ENCODE measurements at regions not wholly inside any gene's neighbourhood (a gene's known extent, or its start where the extent isn't known, plus 50 kb on each side); places are given as distances from the start of the nearest gene placed in this dataset.

- no peaks in the 10 kb centered on the region for H3K4me1 ChIP-seq (ENCODE audit: control insufficient read depth in 1 of 2, insufficient read depth in 2 of 2, low read length in 2 of 2)
- H3K9me2 ChIP-seq (ENCODE audit: insufficient read depth) = no peaks in the 10 kb centered on the region
- H3K4me3 ChIP-seq (replicated peaks in 1 of 2; ENCODE audit: low read depth in 1 of 2, low read length in 2 of 2) = no peak overlapping the region
- CTCF ChIA-PET = no interaction called here
- H3K27me3 ChIP-seq (ENCODE audit: insufficient read depth, low read length) = no peaks in the 10 kb centered on the region
- ATAC-seq = no peak
- no peak for TF ChIP-seq CEBPB (IDR thresholded peaks at IDR 0.05; ENCODE audit: low read depth)
- TF ChIP-seq ZBTB33 (IDR thresholded peaks at IDR 0.05; ENCODE audit: extremely low read depth, insufficient replicate concordance, low read length) = no peak
- TF ChIP-seq POLR2A (IDR thresholded peaks at IDR 0.05; ENCODE audit: borderline replicate concordance, extremely low read depth, insufficient read depth, insufficient read length) = no peak
- TF ChIP-seq EZH2phosphoT487 (IDR thresholded peaks at IDR 0.05; ENCODE audit: borderline replicate concordance) = no peak
- no peak for TF ChIP-seq EZH2 (IDR thresholded peaks at IDR 0.05)
- TF ChIP-seq SIN3A (IDR thresholded peaks at IDR 0.05; ENCODE audit: low read depth) = no peak
- TF ChIP-seq SP1 (IDR thresholded peaks at IDR 0.05; ENCODE audit: low read depth) = no peak
- POLR2A ChIA-PET = no interaction called here
- RAD21 ChIA-PET (ENCODE audit: low non-redundant PET in 1 of 2, low total read pairs in 2 of 2, uncharacterized antibody in 2 of 2, unreplicated experiment in 2 of 2) = no interaction called here
- H2AFZ ChIP-seq (ENCODE audit: low read depth, low read length, poor library complexity, severe bottlenecking) = no peak overlapping the region
- H3K36me3 ChIP-seq (ENCODE audit: control insufficient read depth in 1 of 2, insufficient read depth in 2 of 2, low read length in 2 of 2) = no peaks in the 10 kb centered on the region
- H3K9me3 ChIP-seq (ENCODE audit: control insufficient read depth in 1 of 2, insufficient read depth in 1 of 2, low read depth in 1 of 2, low read length in 2 of 2) = no peaks in the 10 kb centered on the region
- intact Hi-C loops (cut with micrococcal nuclease) = no loop called here
- no peaks in the 10 kb centered on the region for H3K79me2 ChIP-seq (ENCODE audit: insufficient read depth, low read length)
- H3K9ac ChIP-seq (ENCODE audit: low read length) = no peak overlapping the region
- H3K4me2 ChIP-seq (ENCODE audit: low read length) = no peak overlapping the region
- no peak for DNase-seq (ENCODE audit: low read depth, low spot score)
- H3K27ac ChIP-seq (ENCODE audit: low read depth, low read length) = no peak overlapping the region
- H4K20me1 ChIP-seq (ENCODE audit: insufficient read depth) = no peaks in the 10 kb centered on the region
- BruUV-seq (replicated peaks) = no TSS peak
Measured at GRCh38 chr9:17013891-17014290, 120.9 kb upstream of the CNTLN start.

GRCh38 chr9:17013010-17013409 is 121.8 kb upstream of the CNTLN start:
- ChIA-PET POLR2A (no interaction called here), RAD21 (ENCODE audit: low non-redundant PET in 1 of 2, low total read pairs in 2 of 2, uncharacterized antibody in 2 of 2, unreplicated experiment in 2 of 2) (no interaction called here), CTCF (no interaction called here)
- Histone ChIP-seq H3K4me3 (replicated peaks in 1 of 2; ENCODE audit: low read depth in 1 of 2, low read length in 2 of 2) (no peak overlapping the region), H3K27ac (ENCODE audit: low read depth, low read length) (no peak overlapping the region), H2AFZ (ENCODE audit: low read depth, low read length, poor library complexity, severe bottlenecking) (no peak overlapping the region), H3K9me2 (ENCODE audit: insufficient read depth) (no peaks in the 10 kb centered on the region), H3K9me3 (ENCODE audit: control insufficient read depth in 1 of 2, insufficient read depth in 1 of 2, low read depth in 1 of 2, low read length in 2 of 2) (no peaks in the 10 kb centered on the region), H3K36me3 (ENCODE audit: control insufficient read depth in 1 of 2, insufficient read depth in 2 of 2, low read length in 2 of 2) (no peaks in the 10 kb centered on the region), H3K4me2 (ENCODE audit: low read length) (no peak overlapping the region), H3K4me1 (ENCODE audit: control insufficient read depth in 1 of 2, insufficient read depth in 2 of 2, low read length in 2 of 2) (no peaks in the 10 kb centered on the region), H3K27me3 (ENCODE audit: insufficient read depth, low read length) (no peaks in the 10 kb centered on the region; the same call in 1 of the 2 replicates), H4K20me1 (ENCODE audit: insufficient read depth) (no peaks in the 10 kb centered on the region), H3K9ac (ENCODE audit: low read length) (no peak overlapping the region), H3K79me2 (ENCODE audit: insufficient read depth, low read length) (no peaks in the 10 kb centered on the region)
- intact Hi-C loops (cut with micrococcal nuclease) = no loop called here
- no TSS peak for BruUV-seq (replicated peaks)
- DNase-seq (ENCODE audit: low read depth, low spot score) (no peak), ATAC-seq (no peak)
- TF ChIP-seq POLR2A (IDR thresholded peaks at IDR 0.05; ENCODE audit: borderline replicate concordance, extremely low read depth, insufficient read depth, insufficient read length) (no peak), SP1 (IDR thresholded peaks at IDR 0.05; ENCODE audit: low read depth) (no peak), CTCF (IDR thresholded peaks at IDR 0.05 in 2 of 3, conservative IDR thresholded peaks at IDR 0.05 in 1 of 3; ENCODE audit: borderline replicate concordance in 1 of 3, insufficient read depth in 1 of 3, low read depth in 2 of 3, low read length in 2 of 3) (no peak), JUND (IDR thresholded peaks at IDR 0.05) (no peak), ZFX (IDR thresholded peaks at IDR 0.05) (no peak), POLR2AphosphoS5 (IDR thresholded peaks at IDR 0.05; ENCODE audit: low read depth, low read length) (no peak), RAD21 (IDR thresholded peaks at IDR 0.05; ENCODE audit: low read depth) (no peak), REST (IDR thresholded peaks at IDR 0.05; ENCODE audit: low read depth) (no peak), MAX (IDR thresholded peaks at IDR 0.05) (no peak)

All from HCT116 (cell line).